OCI-LY1 (cell line): ENCODE measurements at regions not wholly inside any gene's neighbourhood (a gene's known extent, or its start where the extent isn't known, plus 50 kb on each side); places are given as distances from the start of the nearest gene placed in this dataset.

Source experiments
- CTCF ChIP-seq: fragments of 200-600 bp; sonication (generic), shearing (Covaris generic); IDR thresholded peaks from 2 replicates; pipeline ENCODE4 v1.5.1; 2017; ENCODE audit warnings: mild to moderate bottlenecking, antibody characterized with exemption, low read length, moderate library complexity, mixed read lengths
- EZH2 ChIP-seq: fragments of 200-600 bp; sonication (generic), shearing (Covaris generic); IDR thresholded peaks from 2 replicates; pipeline ENCODE4 v1.8.0; 2017; ENCODE audit warnings: borderline replicate concordance, mixed run types, mild to moderate bottlenecking, antibody characterized with exemption, low read length, moderate library complexity, mixed read lengths

DNA sequence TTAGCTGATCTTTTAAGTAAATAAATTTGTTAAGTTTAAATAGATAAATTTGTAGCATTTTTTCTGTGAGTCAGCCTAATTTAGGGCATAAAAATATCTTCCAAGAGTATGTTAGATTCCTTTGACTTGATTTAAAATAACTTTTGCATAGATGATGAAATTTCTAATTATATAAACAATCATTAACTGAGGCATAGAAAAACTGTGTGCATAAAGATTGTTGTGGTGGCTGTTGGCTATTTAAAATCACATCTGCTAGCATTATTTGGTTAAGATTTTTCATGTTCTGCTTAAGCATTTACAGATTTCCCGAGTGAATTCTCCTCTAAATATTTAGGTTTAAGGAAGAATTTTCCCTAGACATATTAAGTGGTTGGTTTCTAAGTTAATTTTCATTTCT, 223.2 kb downstream of the FSCB start:
- TF ChIP-seq CTCF, result no peak
- no peak for TF ChIP-seq EZH2
